GM19328 (cell line): ENCODE measurements at regions not wholly inside any gene's neighbourhood (a gene's known extent, or its start where the extent isn't known, plus 50 kb on each side); places are given as distances from the start of the nearest gene placed in this dataset.

Experiments used
- ATAC-seq: cut with Tn5 transposase; IDR thresholded peaks from one replicate; pipeline ENCODE4 v1.9.1; 2021; ENCODE audit warnings: mild to moderate bottlenecking, moderate library complexity; ENCODE audit not compliant: unreplicated experiment

- ATAC-seq = no peak
Measured at GRCh38 chr10:131519723-131520605, 208.4 kb upstream of the TCERG1L start.

GRCh38 chr10:131531265-131532190 is 220.0 kb upstream of the TCERG1L start:
- no peak for ATAC-seq

- ATAC-seq = no peak
Measured at GRCh38 chr10:131532291-131532690, 220.8 kb upstream of the TCERG1L start.

GRCh38 chr10:131532745-131533341 is 221.3 kb upstream of the TCERG1L start:
- no peak for ATAC-seq

GRCh38 chr10:131533846-131534526 is 222.5 kb upstream of the TCERG1L start:
- no peak for ATAC-seq

GRCh38 chr10:131534836-131535235 is 223.3 kb upstream of the TCERG1L start:
- no peak for ATAC-seq

- ATAC-seq = no peak
Measured at GRCh38 chr10:131536676-131537075, 225.2 kb upstream of the TCERG1L start.

GRCh38 chr10:131537281-131537680 is 225.8 kb upstream of the TCERG1L start:
- ATAC-seq = no peak

- no peak for ATAC-seq
Measured at GRCh38 chr10:131544495-131544894, 233.0 kb upstream of the TCERG1L start.

GRCh38 chr10:131546086-131546810 is 234.7 kb upstream of the TCERG1L start:
- no peak for ATAC-seq

- no peak for ATAC-seq
Measured at GRCh38 chr10:131547129-131547799, 235.7 kb upstream of the TCERG1L start.

- ATAC-seq = no peak
Measured at GRCh38 chr10:131548176-131548575, 236.7 kb upstream of the TCERG1L start.

GRCh38 chr10:131549116-131549515 is 237.6 kb upstream of the TCERG1L start:
- no peak for ATAC-seq

- ATAC-seq = no peak
Measured at GRCh38 chr10:131553121-131553520, 241.6 kb upstream of the TCERG1L start.

GRCh38 chr10:131553581-131553980 is 242.1 kb upstream of the TCERG1L start:
- no peak for ATAC-seq

GRCh38 chr10:131554821-131555220 is 243.3 kb upstream of the TCERG1L start:
- no peak for ATAC-seq

- no peak for ATAC-seq
Measured at GRCh38 chr10:131555406-131555805, 243.9 kb upstream of the TCERG1L start.

GRCh38 chr10:131556061-131556896 is 244.8 kb upstream of the TCERG1L start:
- no peak for ATAC-seq
